ENCODE measurements at regions not wholly inside any gene's neighbourhood (a gene's known extent, or its start where the extent isn't known, plus 50 kb on each side); places are given as distances from the start of the nearest gene placed in this dataset.
"Not testable (repeated sequence)": the region's sequence is repeated elsewhere in the genome, so short reads cannot be mapped to it uniquely, and the experiment has no call there.

- no peak overlapping the region for H3K27ac ChIP-seq
- TF ChIP-seq CTCF (IDR thresholded peaks at IDR 0.05) (no peak), ZFX (IDR thresholded peaks at IDR 0.05; ENCODE audit: borderline replicate concordance) (no peak)
Measured at GRCh38 chr18:11468617-11469016, 140.8 kb upstream of the SLC35G4 start.

- TF ChIP-seq ZFX (IDR thresholded peaks at IDR 0.05; ENCODE audit: borderline replicate concordance) (no peak), CTCF (IDR thresholded peaks at IDR 0.05) (no peak)
- H3K27ac ChIP-seq: no peak overlapping the region
Measured at GRCh38 chr18:11468120-11468519, 141.3 kb upstream of the SLC35G4 start.

- TF ChIP-seq CTCF (IDR thresholded peaks at IDR 0.05) (no peak), ZFX (IDR thresholded peaks at IDR 0.05; ENCODE audit: borderline replicate concordance) (no peak)
- no peak overlapping the region for H3K27ac ChIP-seq
Measured at GRCh38 chr18:11467611-11468010, 141.8 kb upstream of the SLC35G4 start.

- no peak overlapping the region for H3K27ac ChIP-seq
- TF ChIP-seq CTCF (IDR thresholded peaks at IDR 0.05) (no peak), ZFX (IDR thresholded peaks at IDR 0.05; ENCODE audit: borderline replicate concordance) (no peak)
Measured at GRCh38 chr18:11464129-11464528, 145.3 kb upstream of the SLC35G4 start.

GRCh38 chr18:11458447-11458846 lies 150.9 kb upstream of the SLC35G4 start:
- TF ChIP-seq ZFX (IDR thresholded peaks at IDR 0.05; ENCODE audit: borderline replicate concordance): no peak
- no peak overlapping the region for H3K27ac ChIP-seq

- H3K27ac ChIP-seq: not testable (repeated sequence)
Measured at GRCh38 chr18:11457853-11458252, 151.5 kb upstream of the SLC35G4 start.

GRCh38 chr18:11454040-11454439 lies 155.4 kb upstream of the SLC35G4 start:
- TF ChIP-seq ZFX (IDR thresholded peaks at IDR 0.05; ENCODE audit: borderline replicate concordance): no peak
- TF ChIP-seq CTCF (IDR thresholded peaks at IDR 0.05): no peak
- no peak overlapping the region for H3K27ac ChIP-seq

- not testable (repeated sequence) for H3K27ac ChIP-seq
Measured at GRCh38 chr18:11444169-11444568, 165.2 kb upstream of the SLC35G4 start.

GRCh38 chr18:11437046-11437445 lies 172.3 kb upstream of the SLC35G4 start:
- no peak for TF ChIP-seq ZFX (IDR thresholded peaks at IDR 0.05; ENCODE audit: borderline replicate concordance)
- TF ChIP-seq CTCF (IDR thresholded peaks at IDR 0.05): no peak
- H3K27ac ChIP-seq: no peak overlapping the region

Measured in 22Rv1 (cell line).